ENCODE measurements at regions not wholly inside any gene's neighbourhood (a gene's known extent, or its start where the extent isn't known, plus 50 kb on each side); places are given as distances from the start of the nearest gene placed in this dataset.

DNA sequence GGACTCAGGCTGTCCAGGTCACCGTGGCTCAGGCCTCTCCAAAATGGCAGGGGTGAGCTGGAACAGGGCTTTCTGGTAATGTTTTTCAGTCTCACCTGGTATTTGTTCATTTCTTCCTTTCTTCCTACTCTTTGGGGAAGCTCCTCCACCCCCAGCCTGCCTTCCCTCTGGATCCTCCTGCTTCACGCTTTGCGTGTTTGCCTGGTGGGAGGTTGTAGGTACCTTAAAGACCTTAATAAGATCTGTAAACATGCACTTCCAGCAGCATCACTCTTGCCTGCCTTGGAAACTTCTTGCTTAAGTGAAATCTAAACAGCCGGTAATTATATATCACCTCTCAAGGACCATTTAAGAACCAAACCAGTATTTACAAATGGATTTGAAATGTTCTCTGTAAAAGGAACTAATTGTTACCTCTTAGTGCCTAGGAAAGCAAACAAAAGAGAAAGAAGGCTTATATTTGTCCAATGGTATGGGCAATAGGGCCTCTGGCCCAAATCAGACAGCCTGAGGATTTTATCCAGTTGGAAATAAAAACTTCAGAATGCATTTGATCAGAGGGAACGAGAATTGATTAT is 339.9 kb downstream of the CCSER2 start:
- TF ChIP-seq POLR2A (IDR thresholded peaks at IDR 0.05) (no peak), EP300 (IDR thresholded peaks at IDR 0.05) (no peak)
- TF ChIP-seq, protein P1, sequence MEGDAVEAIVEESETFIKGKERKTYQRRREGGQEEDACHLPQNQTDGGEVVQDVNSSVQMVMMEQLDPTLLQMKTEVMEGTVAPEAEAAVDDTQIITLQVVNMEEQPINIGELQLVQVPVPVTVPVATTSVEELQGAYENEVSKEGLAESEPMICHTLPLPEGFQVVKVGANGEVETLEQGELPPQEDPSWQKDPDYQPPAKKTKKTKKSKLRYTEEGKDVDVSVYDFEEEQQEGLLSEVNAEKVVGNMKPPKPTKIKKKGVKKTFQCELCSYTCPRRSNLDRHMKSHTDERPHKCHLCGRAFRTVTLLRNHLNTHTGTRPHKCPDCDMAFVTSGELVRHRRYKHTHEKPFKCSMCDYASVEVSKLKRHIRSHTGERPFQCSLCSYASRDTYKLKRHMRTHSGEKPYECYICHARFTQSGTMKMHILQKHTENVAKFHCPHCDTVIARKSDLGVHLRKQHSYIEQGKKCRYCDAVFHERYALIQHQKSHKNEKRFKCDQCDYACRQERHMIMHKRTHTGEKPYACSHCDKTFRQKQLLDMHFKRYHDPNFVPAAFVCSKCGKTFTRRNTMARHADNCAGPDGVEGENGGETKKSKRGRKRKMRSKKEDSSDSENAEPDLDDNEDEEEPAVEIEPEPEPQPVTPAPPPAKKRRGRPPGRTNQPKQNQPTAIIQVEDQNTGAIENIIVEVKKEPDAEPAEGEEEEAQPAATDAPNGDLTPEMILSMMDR (IDR thresholded peaks at IDR 0.05): no peak
